ENCODE measurements at regions not wholly inside any gene's neighbourhood (a gene's known extent, or its start where the extent isn't known, plus 50 kb on each side); places are given as distances from the start of the nearest gene placed in this dataset.

GRCh38 chr1:103208844-103209243 lies 100.5 kb upstream of the COL11A1 start:
- Histone ChIP-seq H3K27me3 (ENCODE audit: insufficient read depth, low read length, poor library complexity, severe bottlenecking) (no peaks in the 10 kb centered on the region), H3K9me2 (replicated peaks; ENCODE audit: low read depth, low read length) (no peaks in the 10 kb centered on the region), H3K4me3 (ENCODE audit: low read length, poor library complexity, severe bottlenecking) (no peak overlapping the region), H3K4me2 (ENCODE audit: low read depth, low read length, poor library complexity, severe bottlenecking) (no peak overlapping the region), H3F3A (ENCODE audit: low read depth) (no peaks in the 10 kb centered on the region), H3K36me3 (ENCODE audit: insufficient read depth, low read length) (no peaks in the 10 kb centered on the region), H3K4me1 (ENCODE audit: insufficient read depth, low read length, poor library complexity, severe bottlenecking) (no peaks in the 10 kb centered on the region), H2AFZ (ENCODE audit: low read length) (no peak overlapping the region), H3K9ac (ENCODE audit: low read depth, low read length, poor library complexity, severe bottlenecking) (no peak overlapping the region), H3K79me2 (ENCODE audit: insufficient read depth, low read length) (no peaks in the 10 kb centered on the region), H3K9me3 (ENCODE audit: insufficient read depth, low read depth, low read length) (no peaks in the 10 kb centered on the region), H4K20me1 (ENCODE audit: insufficient read depth, low read length, poor library complexity, severe bottlenecking) (no peaks in the 10 kb centered on the region)
- TF ChIP-seq EZH2phosphoT487 (IDR thresholded peaks at IDR 0.05; ENCODE audit: borderline replicate concordance) = no peak
- TF ChIP-seq CTCF (conservative IDR thresholded peaks at IDR 0.05; ENCODE audit: low read length) = no peak

- Histone ChIP-seq H3K4me3 (ENCODE audit: low read length, poor library complexity, severe bottlenecking) (no peak overlapping the region), H3K79me2 (ENCODE audit: insufficient read depth, low read length) (no peaks in the 10 kb centered on the region), H2AFZ (ENCODE audit: low read length) (no peak overlapping the region), H3K36me3 (ENCODE audit: insufficient read depth, low read length) (no peaks in the 10 kb centered on the region), H3K9me3 (ENCODE audit: insufficient read depth, low read depth, low read length) (no peaks in the 10 kb centered on the region), H4K20me1 (ENCODE audit: insufficient read depth, low read length, poor library complexity, severe bottlenecking) (no peaks in the 10 kb centered on the region), H3K4me2 (ENCODE audit: low read depth, low read length, poor library complexity, severe bottlenecking) (no peak overlapping the region), H3K4me1 (ENCODE audit: insufficient read depth, low read length, poor library complexity, severe bottlenecking) (no peaks in the 10 kb centered on the region), H3F3A (ENCODE audit: low read depth) (no peaks in the 10 kb centered on the region), H3K9ac (ENCODE audit: low read depth, low read length, poor library complexity, severe bottlenecking) (no peak overlapping the region), H3K9me2 (replicated peaks; ENCODE audit: low read depth, low read length) (no peaks in the 10 kb centered on the region), H3K27me3 (ENCODE audit: insufficient read depth, low read length, poor library complexity, severe bottlenecking) (no peaks in the 10 kb centered on the region)
- no peak for TF ChIP-seq EZH2phosphoT487 (IDR thresholded peaks at IDR 0.05; ENCODE audit: borderline replicate concordance)
- TF ChIP-seq CTCF (conservative IDR thresholded peaks at IDR 0.05; ENCODE audit: low read length) = no peak
These were observed 90.7 kb upstream of the COL11A1 start for GRCh38 chr1:103199001-103199400.

GRCh38 chr1:103198076-103198475 lies 89.8 kb upstream of the COL11A1 start:
- no peaks in the 10 kb centered on the region for H3F3A ChIP-seq (ENCODE audit: low read depth)
- TF ChIP-seq CTCF (conservative IDR thresholded peaks at IDR 0.05; ENCODE audit: low read length) = no peak
- no peak for TF ChIP-seq EZH2phosphoT487 (IDR thresholded peaks at IDR 0.05; ENCODE audit: borderline replicate concordance)
- no peak overlapping the region for H3K4me3 ChIP-seq (ENCODE audit: low read length, poor library complexity, severe bottlenecking)
- H3K4me2 ChIP-seq (ENCODE audit: low read depth, low read length, poor library complexity, severe bottlenecking) = no peak overlapping the region
- H3K79me2 ChIP-seq (ENCODE audit: insufficient read depth, low read length) = no peaks in the 10 kb centered on the region
- H3K9ac ChIP-seq (ENCODE audit: low read depth, low read length, poor library complexity, severe bottlenecking) = no peak overlapping the region
- H3K4me1 ChIP-seq (ENCODE audit: insufficient read depth, low read length, poor library complexity, severe bottlenecking) = no peaks in the 10 kb centered on the region
- H3K36me3 ChIP-seq (ENCODE audit: insufficient read depth, low read length) = no peaks in the 10 kb centered on the region
- H4K20me1 ChIP-seq (ENCODE audit: insufficient read depth, low read length, poor library complexity, severe bottlenecking) = no peaks in the 10 kb centered on the region
- H3K9me2 ChIP-seq (replicated peaks; ENCODE audit: low read depth, low read length) = no peaks in the 10 kb centered on the region
- H3K9me3 ChIP-seq (ENCODE audit: insufficient read depth, low read depth, low read length) = no peaks in the 10 kb centered on the region
- H3K27me3 ChIP-seq (ENCODE audit: insufficient read depth, low read length, poor library complexity, severe bottlenecking) = no peaks in the 10 kb centered on the region
- no peak overlapping the region for H2AFZ ChIP-seq (ENCODE audit: low read length)
